ENCODE measurements at regions not wholly inside any gene's neighbourhood (a gene's known extent, or its start where the extent isn't known, plus 50 kb on each side); places are given as distances from the start of the nearest gene placed in this dataset.

- Mint-ChIP-seq H3K27ac (no peak overlapping the region), H3K9me3 (no peaks in the 10 kb centered on the region), H3K4me1 (no peaks in the 10 kb centered on the region), H3K27me3 (no peaks in the 10 kb centered on the region), H3K4me3 (no peak overlapping the region), H3K36me3 (ENCODE audit: low read depth) (no peaks in the 10 kb centered on the region)
- DNase-seq, result no peak
- ChIA-PET CTCF (no interaction called here), POLR2A (no interaction called here)
Measured at GRCh38 chr2:66696374-66696773, 261.4 kb downstream of the MEIS1 start.

- CTCF ChIA-PET, result no interaction called here
- DNase-seq, result no peak
- no peaks in the 10 kb centered on the region for H3K4me1 Mint-ChIP-seq
- H3K36me3 Mint-ChIP-seq (ENCODE audit: low read depth), result no peaks in the 10 kb centered on the region
- no peaks in the 10 kb centered on the region for H3K27me3 Mint-ChIP-seq
- no peak overlapping the region for H3K27ac Mint-ChIP-seq
- no peaks in the 10 kb centered on the region for H3K9me3 Mint-ChIP-seq
- POLR2A ChIA-PET, result no interaction called here
- H3K4me3 Mint-ChIP-seq, result no peak overlapping the region
Measured at GRCh38 chr2:66696886-66697285, 262.0 kb downstream of the MEIS1 start.

- no peaks in the 10 kb centered on the region for H3K27me3 Mint-ChIP-seq
Measured at GRCh38 chr2:66697366-66697765, 262.4 kb downstream of the MEIS1 start.

GRCh38 chr2:66698091-66698490 lies 263.2 kb downstream of the MEIS1 start:
- CTCF ChIA-PET, result no interaction called here
- no peaks in the 10 kb centered on the region for H3K4me1 Mint-ChIP-seq
- no peak overlapping the region for H3K27ac Mint-ChIP-seq

More at GRCh38 chr2:66697366-66697765, 262.4 kb downstream of the MEIS1 start:
- H3K4me1 Mint-ChIP-seq, result no peaks in the 10 kb centered on the region
- no peaks in the 10 kb centered on the region for H3K36me3 Mint-ChIP-seq (ENCODE audit: low read depth)
- H3K4me3 Mint-ChIP-seq, result no peak overlapping the region
- H3K9me3 Mint-ChIP-seq, result no peaks in the 10 kb centered on the region
- ChIA-PET POLR2A (no interaction called here), CTCF (no interaction called here)
- no peak for DNase-seq
- H3K27ac Mint-ChIP-seq, result no peak overlapping the region

GRCh38 chr2:66698576-66699239 lies 263.8 kb downstream of the MEIS1 start:
- DNase-seq, result no peak
- H3K36me3 Mint-ChIP-seq (ENCODE audit: low read depth), result no peaks in the 10 kb centered on the region
- CTCF ChIA-PET, result no interaction called here
- H3K27me3 Mint-ChIP-seq, result no peaks in the 10 kb centered on the region
- H3K9me3 Mint-ChIP-seq, result no peaks in the 10 kb centered on the region
- no peaks in the 10 kb centered on the region for H3K4me1 Mint-ChIP-seq
- no peak overlapping the region for H3K27ac Mint-ChIP-seq
- no peak overlapping the region for H3K4me3 Mint-ChIP-seq
- POLR2A ChIA-PET, result no interaction called here

More at GRCh38 chr2:66698091-66698490, 263.2 kb downstream of the MEIS1 start:
- Mint-ChIP-seq H3K4me3 (no peak overlapping the region), H3K9me3 (no peaks in the 10 kb centered on the region), H3K27me3 (no peaks in the 10 kb centered on the region), H3K36me3 (ENCODE audit: low read depth) (no peaks in the 10 kb centered on the region)
- DNase-seq, result no peak
- POLR2A ChIA-PET, result no interaction called here

- H3K4me3 Mint-ChIP-seq, result no peak overlapping the region
- ChIA-PET POLR2A (no interaction called here), CTCF (no interaction called here)
- no peaks in the 10 kb centered on the region for H3K9me3 Mint-ChIP-seq
- H3K4me1 Mint-ChIP-seq, result no peaks in the 10 kb centered on the region
- DNase-seq, result no peak
- H3K27ac Mint-ChIP-seq, result no peak overlapping the region
- H3K27me3 Mint-ChIP-seq, result no peaks in the 10 kb centered on the region
- no peaks in the 10 kb centered on the region for H3K36me3 Mint-ChIP-seq (ENCODE audit: low read depth)
Measured at GRCh38 chr2:66699416-66699792, 264.5 kb downstream of the MEIS1 start.

GRCh38 chr2:66699793-66700676 lies 265.1 kb downstream of the MEIS1 start:
- H3K27ac Mint-ChIP-seq, result no peak overlapping the region
- H3K36me3 Mint-ChIP-seq (ENCODE audit: low read depth), result no peaks in the 10 kb centered on the region
- no peaks in the 10 kb centered on the region for H3K9me3 Mint-ChIP-seq
- no peak for DNase-seq
- ChIA-PET POLR2A (no interaction called here), CTCF (no interaction called here)
- H3K27me3 Mint-ChIP-seq, result no peaks in the 10 kb centered on the region
- no peak overlapping the region for H3K4me3 Mint-ChIP-seq
- H3K4me1 Mint-ChIP-seq, result no peaks in the 10 kb centered on the region

- no peak for DNase-seq
- Mint-ChIP-seq H3K4me3 (no peak overlapping the region), H3K27ac (no peak overlapping the region), H3K9me3 (no peaks in the 10 kb centered on the region), H3K27me3 (no peaks in the 10 kb centered on the region), H3K4me1 (no peaks in the 10 kb centered on the region), H3K36me3 (ENCODE audit: low read depth) (no peaks in the 10 kb centered on the region)
- CTCF ChIA-PET, result no interaction called here
- POLR2A ChIA-PET, result no interaction called here
Measured at GRCh38 chr2:66700677-66701066, 265.7 kb downstream of the MEIS1 start.

- no peaks in the 10 kb centered on the region for H3K27me3 Mint-ChIP-seq
- POLR2A ChIA-PET, result no interaction called here
- no peaks in the 10 kb centered on the region for H3K4me1 Mint-ChIP-seq
- CTCF ChIA-PET, result no interaction called here
- DNase-seq, result no peak
- H3K9me3 Mint-ChIP-seq, result no peaks in the 10 kb centered on the region
- no peaks in the 10 kb centered on the region for H3K36me3 Mint-ChIP-seq (ENCODE audit: low read depth)
- H3K27ac Mint-ChIP-seq, result no peak overlapping the region
- H3K4me3 Mint-ChIP-seq, result no peak overlapping the region
Measured at GRCh38 chr2:66701251-66701650, 266.3 kb downstream of the MEIS1 start.

- no peak for DNase-seq
- Mint-ChIP-seq H3K4me3 (no peak overlapping the region), H3K4me1 (no peaks in the 10 kb centered on the region), H3K27me3 (no peaks in the 10 kb centered on the region), H3K27ac (no peak overlapping the region), H3K9me3 (no peaks in the 10 kb centered on the region), H3K36me3 (ENCODE audit: low read depth) (no peaks in the 10 kb centered on the region)
- ChIA-PET POLR2A (no interaction called here), CTCF (no interaction called here)
Measured at GRCh38 chr2:66701656-66702055, 266.7 kb downstream of the MEIS1 start.

GRCh38 chr2:66702301-66702700 lies 267.4 kb downstream of the MEIS1 start:
- Mint-ChIP-seq H3K4me1 (no peaks in the 10 kb centered on the region), H3K27me3 (no peaks in the 10 kb centered on the region), H3K27ac (no peak overlapping the region), H3K36me3 (ENCODE audit: low read depth) (no peaks in the 10 kb centered on the region), H3K9me3 (no peaks in the 10 kb centered on the region), H3K4me3 (no peak overlapping the region)
- POLR2A ChIA-PET, result no interaction called here
- no peak for DNase-seq
- CTCF ChIA-PET, result no interaction called here

- CTCF ChIA-PET, result no interaction called here
- POLR2A ChIA-PET, result no interaction called here
- Mint-ChIP-seq H3K4me1 (no peaks in the 10 kb centered on the region), H3K4me3 (no peak overlapping the region), H3K27me3 (no peaks in the 10 kb centered on the region), H3K9me3 (no peaks in the 10 kb centered on the region), H3K27ac (no peak overlapping the region), H3K36me3 (ENCODE audit: low read depth) (no peaks in the 10 kb centered on the region)
- no peak for DNase-seq
Measured at GRCh38 chr2:66704786-66705185, 269.9 kb downstream of the MEIS1 start.

GRCh38 chr2:66714610-66715009 lies 279.7 kb downstream of the MEIS1 start:
- Mint-ChIP-seq H3K27ac (no peak overlapping the region), H3K27me3 (no peaks in the 10 kb centered on the region), H3K36me3 (ENCODE audit: low read depth) (no peaks in the 10 kb centered on the region), H3K4me1 (no peaks in the 10 kb centered on the region), H3K4me3 (no peak overlapping the region), H3K9me3 (no peaks in the 10 kb centered on the region)
- no peak for DNase-seq
- ChIA-PET CTCF (no interaction called here), POLR2A (no interaction called here)

- Mint-ChIP-seq H3K4me3 (no peak overlapping the region), H3K27me3 (no peaks in the 10 kb centered on the region), H3K9me3 (peaks cover 5% of the 10 kb centered on the region), H3K36me3 (ENCODE audit: low read depth) (no peaks in the 10 kb centered on the region), H3K4me1 (no peaks in the 10 kb centered on the region), H3K27ac (no peak overlapping the region)
- no peak for DNase-seq
- ChIA-PET CTCF (no interaction called here), POLR2A (no interaction called here)
Measured at GRCh38 chr2:66717218-66717905, 282.4 kb downstream of the MEIS1 start.
